HL-60 (cell line): ENCODE measurements at regions not wholly inside any gene's neighbourhood (a gene's known extent, or its start where the extent isn't known, plus 50 kb on each side); places are given as distances from the start of the nearest gene placed in this dataset.

ENCODE experiments used
- DNase-seq, 2 experiments: peaks; one replicate each; pipeline ENCODE4 v3.0.0-alpha.2; 2010 to 2020; ENCODE audit warnings: low read depth in 1 of 2, low spot score in 1 of 2
- H3K27ac ChIP-seq: fragments of 250-450 bp; sonication (Bioruptor Pico); replicated peaks from 2 replicates; pipeline ENCODE4 v1.5.1; 2020; ENCODE audit warnings: mild to moderate bottlenecking, moderate library complexity
- H3K27me3 ChIP-seq: fragments of 250-450 bp; sonication (Bioruptor Pico); 2 replicates; pipeline ENCODE4 v1.5.1; 2021; ENCODE audit warnings: mild to moderate bottlenecking, moderate library complexity; ENCODE audit not compliant: insufficient read depth, poor library complexity, severe bottlenecking
- H3K4me3 ChIP-seq: replicated peaks from 2 replicates; pipeline ENCODE4 v1.5.1; 2011; ENCODE audit warnings: mild to moderate bottlenecking, control low read depth, low read length; ENCODE audit not compliant: insufficient read depth
- GABPA ChIP-seq: IDR thresholded peaks from 2 replicates; pipeline ENCODE4 v1.6.1; 2012; ENCODE audit warnings: low read depth
- POLR2AphosphoS5 ChIP-seq: IDR thresholded peaks from 2 replicates; pipeline ENCODE4 v1.6.1; 2012; ENCODE audit warnings: low read depth
- SPI1 ChIP-seq: IDR thresholded peaks from 2 replicates; pipeline ENCODE4 v1.6.1; 2012; ENCODE audit warnings: low read depth, mild to moderate bottlenecking, borderline replicate concordance
- TF ChIP-seq, protein P1 (sequence below): IDR thresholded peaks from 2 replicates; pipeline ENCODE4 v1.6.1; 2012; ENCODE audit warnings: low read depth; ENCODE audit not compliant: insufficient replicate concordance
- TF ChIP-seq, protein P2 (sequence below): IDR thresholded peaks from one replicate; pipeline ENCODE4 v1.5.1; 2011; ENCODE audit warnings: low read length, control low read depth, inconsistent platforms; ENCODE audit not compliant: insufficient read depth

- Histone ChIP-seq H3K27ac (no peak overlapping the region), H3K27me3 (no peaks in the 10 kb centered on the region), H3K4me3 (no peak overlapping the region)
- TF ChIP-seq, protein P1, sequence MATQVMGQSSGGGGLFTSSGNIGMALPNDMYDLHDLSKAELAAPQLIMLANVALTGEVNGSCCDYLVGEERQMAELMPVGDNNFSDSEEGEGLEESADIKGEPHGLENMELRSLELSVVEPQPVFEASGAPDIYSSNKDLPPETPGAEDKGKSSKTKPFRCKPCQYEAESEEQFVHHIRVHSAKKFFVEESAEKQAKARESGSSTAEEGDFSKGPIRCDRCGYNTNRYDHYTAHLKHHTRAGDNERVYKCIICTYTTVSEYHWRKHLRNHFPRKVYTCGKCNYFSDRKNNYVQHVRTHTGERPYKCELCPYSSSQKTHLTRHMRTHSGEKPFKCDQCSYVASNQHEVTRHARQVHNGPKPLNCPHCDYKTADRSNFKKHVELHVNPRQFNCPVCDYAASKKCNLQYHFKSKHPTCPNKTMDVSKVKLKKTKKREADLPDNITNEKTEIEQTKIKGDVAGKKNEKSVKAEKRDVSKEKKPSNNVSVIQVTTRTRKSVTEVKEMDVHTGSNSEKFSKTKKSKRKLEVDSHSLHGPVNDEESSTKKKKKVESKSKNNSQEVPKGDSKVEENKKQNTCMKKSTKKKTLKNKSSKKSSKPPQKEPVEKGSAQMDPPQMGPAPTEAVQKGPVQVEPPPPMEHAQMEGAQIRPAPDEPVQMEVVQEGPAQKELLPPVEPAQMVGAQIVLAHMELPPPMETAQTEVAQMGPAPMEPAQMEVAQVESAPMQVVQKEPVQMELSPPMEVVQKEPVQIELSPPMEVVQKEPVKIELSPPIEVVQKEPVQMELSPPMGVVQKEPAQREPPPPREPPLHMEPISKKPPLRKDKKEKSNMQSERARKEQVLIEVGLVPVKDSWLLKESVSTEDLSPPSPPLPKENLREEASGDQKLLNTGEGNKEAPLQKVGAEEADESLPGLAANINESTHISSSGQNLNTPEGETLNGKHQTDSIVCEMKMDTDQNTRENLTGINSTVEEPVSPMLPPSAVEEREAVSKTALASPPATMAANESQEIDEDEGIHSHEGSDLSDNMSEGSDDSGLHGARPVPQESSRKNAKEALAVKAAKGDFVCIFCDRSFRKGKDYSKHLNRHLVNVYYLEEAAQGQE, result no peak
- TF ChIP-seq POLR2AphosphoS5 (no peak), GABPA (no peak), SPI1 (no peak)
- TF ChIP-seq, protein P2, sequence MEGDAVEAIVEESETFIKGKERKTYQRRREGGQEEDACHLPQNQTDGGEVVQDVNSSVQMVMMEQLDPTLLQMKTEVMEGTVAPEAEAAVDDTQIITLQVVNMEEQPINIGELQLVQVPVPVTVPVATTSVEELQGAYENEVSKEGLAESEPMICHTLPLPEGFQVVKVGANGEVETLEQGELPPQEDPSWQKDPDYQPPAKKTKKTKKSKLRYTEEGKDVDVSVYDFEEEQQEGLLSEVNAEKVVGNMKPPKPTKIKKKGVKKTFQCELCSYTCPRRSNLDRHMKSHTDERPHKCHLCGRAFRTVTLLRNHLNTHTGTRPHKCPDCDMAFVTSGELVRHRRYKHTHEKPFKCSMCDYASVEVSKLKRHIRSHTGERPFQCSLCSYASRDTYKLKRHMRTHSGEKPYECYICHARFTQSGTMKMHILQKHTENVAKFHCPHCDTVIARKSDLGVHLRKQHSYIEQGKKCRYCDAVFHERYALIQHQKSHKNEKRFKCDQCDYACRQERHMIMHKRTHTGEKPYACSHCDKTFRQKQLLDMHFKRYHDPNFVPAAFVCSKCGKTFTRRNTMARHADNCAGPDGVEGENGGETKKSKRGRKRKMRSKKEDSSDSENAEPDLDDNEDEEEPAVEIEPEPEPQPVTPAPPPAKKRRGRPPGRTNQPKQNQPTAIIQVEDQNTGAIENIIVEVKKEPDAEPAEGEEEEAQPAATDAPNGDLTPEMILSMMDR, result no peak
- no peak for DNase-seq
Measured at GRCh38 chr5:52735139-52735538, 52.6 kb upstream of the ITGA1 start.
